ENCODE measurements at regions not wholly inside any gene's neighbourhood (a gene's known extent, or its start where the extent isn't known, plus 50 kb on each side); places are given as distances from the start of the nearest gene placed in this dataset.

- CTCF ChIA-PET: no interaction called here
- Mint-ChIP-seq H3K4me1 (ENCODE audit: low read depth, unreplicated experiment) (no peaks in the 10 kb centered on the region), H3K27me3 (ENCODE audit: unreplicated experiment) (no peaks in the 10 kb centered on the region), H3K36me3 (ENCODE audit: insufficient read depth, unreplicated experiment) (no peaks in the 10 kb centered on the region), H3K4me3 (ENCODE audit: low read depth, unreplicated experiment) (no peak overlapping the region), H3K9me3 (ENCODE audit: low read depth, unreplicated experiment) (no peaks in the 10 kb centered on the region), H3K27ac (ENCODE audit: unreplicated experiment) (no peak overlapping the region)
- intact Hi-C loops (cut with micrococcal nuclease; ENCODE audit: unreplicated experiment): no loop called here
- TF ChIP-seq CTCF (IDR thresholded peaks at IDR 0.05; ENCODE audit: unreplicated experiment): no peak
- BruUV-seq (replicated peaks): no TSS peak
- no peak for DNase-seq
Measured at GRCh38 chr4:10369517-10369916, 87.7 kb downstream of the ZNF518B start.

DNA sequence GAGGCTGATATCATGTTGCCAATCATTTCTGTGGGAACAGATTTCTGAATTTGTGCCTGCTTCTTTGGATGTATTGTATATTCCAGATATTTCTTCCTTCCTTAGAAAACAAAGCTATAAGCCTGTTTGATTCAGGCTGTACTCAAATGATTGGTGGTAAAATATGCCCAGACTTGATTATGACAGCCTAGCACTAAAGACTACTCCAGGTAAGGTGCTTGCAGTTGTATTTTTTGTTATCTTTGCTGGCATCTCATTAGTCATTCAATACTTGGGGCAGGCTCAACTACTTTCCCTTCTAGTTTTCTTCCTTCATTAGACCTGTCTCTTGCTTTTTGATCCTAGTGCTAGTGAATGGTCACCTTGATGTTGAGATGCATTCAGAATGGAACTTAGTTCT is 90.6 kb downstream of the ZNF518B start:
- Mint-ChIP-seq H3K27ac (ENCODE audit: unreplicated experiment) (no peak overlapping the region), H3K4me1 (ENCODE audit: low read depth, unreplicated experiment) (no peaks in the 10 kb centered on the region), H3K4me3 (ENCODE audit: low read depth, unreplicated experiment) (no peak overlapping the region), H3K27me3 (ENCODE audit: unreplicated experiment) (peaks cover 13% of the 10 kb centered on the region), H3K36me3 (ENCODE audit: insufficient read depth, unreplicated experiment) (no peaks in the 10 kb centered on the region), H3K9me3 (ENCODE audit: low read depth, unreplicated experiment) (no peaks in the 10 kb centered on the region)
- no peak for TF ChIP-seq CTCF (IDR thresholded peaks at IDR 0.05; ENCODE audit: unreplicated experiment)
- CTCF ChIA-PET: no interaction called here
- no peak for DNase-seq
- intact Hi-C loops (cut with micrococcal nuclease; ENCODE audit: unreplicated experiment): no loop called here
- BruUV-seq (replicated peaks): no TSS peak

- no TSS peak for BruUV-seq (replicated peaks)
Measured at GRCh38 chr4:10364194-10364593, 93.0 kb downstream of the ZNF518B start.

GRCh38 chr4:10354746-10355145 is 102.5 kb downstream of the ZNF518B start:
- no peaks in the 10 kb centered on the region for H3K4me1 Mint-ChIP-seq (ENCODE audit: low read depth, unreplicated experiment)
- no peaks in the 10 kb centered on the region for H3K36me3 Mint-ChIP-seq (ENCODE audit: insufficient read depth, unreplicated experiment)
- BruUV-seq (replicated peaks): no TSS peak
- H3K27ac Mint-ChIP-seq (ENCODE audit: unreplicated experiment): no peak overlapping the region
- peaks cover 17% of the 10 kb centered on the region for H3K27me3 Mint-ChIP-seq (ENCODE audit: unreplicated experiment)
- DNase-seq: no peak
- TF ChIP-seq CTCF (IDR thresholded peaks at IDR 0.05; ENCODE audit: unreplicated experiment): no peak
- no peaks in the 10 kb centered on the region for H3K9me3 Mint-ChIP-seq (ENCODE audit: low read depth, unreplicated experiment)
- no peak overlapping the region for H3K4me3 Mint-ChIP-seq (ENCODE audit: low read depth, unreplicated experiment)
- CTCF ChIA-PET: no interaction called here
- intact Hi-C loops (cut with micrococcal nuclease; ENCODE audit: unreplicated experiment): no loop called here

More at GRCh38 chr4:10364194-10364593, 93.0 kb downstream of the ZNF518B start:
- no peaks in the 10 kb centered on the region for H3K9me3 Mint-ChIP-seq (ENCODE audit: low read depth, unreplicated experiment)
- no peaks in the 10 kb centered on the region for H3K4me1 Mint-ChIP-seq (ENCODE audit: low read depth, unreplicated experiment)
- no peaks in the 10 kb centered on the region for H3K36me3 Mint-ChIP-seq (ENCODE audit: insufficient read depth, unreplicated experiment)
- no peak overlapping the region for H3K27ac Mint-ChIP-seq (ENCODE audit: unreplicated experiment)
- no peak for TF ChIP-seq CTCF (IDR thresholded peaks at IDR 0.05; ENCODE audit: unreplicated experiment)
- intact Hi-C loops (cut with micrococcal nuclease; ENCODE audit: unreplicated experiment): no loop called here
- DNase-seq: no peak
- H3K4me3 Mint-ChIP-seq (ENCODE audit: low read depth, unreplicated experiment): no peak overlapping the region
- CTCF ChIA-PET: no interaction called here
- H3K27me3 Mint-ChIP-seq (ENCODE audit: unreplicated experiment): peaks cover 13% of the 10 kb centered on the region

GRCh38 chr4:10354225-10354624 is 103.0 kb downstream of the ZNF518B start:
- H3K27me3 Mint-ChIP-seq (ENCODE audit: unreplicated experiment): peaks cover 17% of the 10 kb centered on the region
- H3K27ac Mint-ChIP-seq (ENCODE audit: unreplicated experiment): no peak overlapping the region
- BruUV-seq (replicated peaks): no TSS peak
- H3K9me3 Mint-ChIP-seq (ENCODE audit: low read depth, unreplicated experiment): no peaks in the 10 kb centered on the region
- no peaks in the 10 kb centered on the region for H3K4me1 Mint-ChIP-seq (ENCODE audit: low read depth, unreplicated experiment)
- no peaks in the 10 kb centered on the region for H3K36me3 Mint-ChIP-seq (ENCODE audit: insufficient read depth, unreplicated experiment)
- no peak for TF ChIP-seq CTCF (IDR thresholded peaks at IDR 0.05; ENCODE audit: unreplicated experiment)
- no peak for DNase-seq
- CTCF ChIA-PET: no interaction called here
- no peak overlapping the region for H3K4me3 Mint-ChIP-seq (ENCODE audit: low read depth, unreplicated experiment)
- intact Hi-C loops (cut with micrococcal nuclease; ENCODE audit: unreplicated experiment): no loop called here
